ENCODE measurements at regions not wholly inside any gene's neighbourhood (a gene's known extent, or its start where the extent isn't known, plus 50 kb on each side); places are given as distances from the start of the nearest gene placed in this dataset.

DNA sequence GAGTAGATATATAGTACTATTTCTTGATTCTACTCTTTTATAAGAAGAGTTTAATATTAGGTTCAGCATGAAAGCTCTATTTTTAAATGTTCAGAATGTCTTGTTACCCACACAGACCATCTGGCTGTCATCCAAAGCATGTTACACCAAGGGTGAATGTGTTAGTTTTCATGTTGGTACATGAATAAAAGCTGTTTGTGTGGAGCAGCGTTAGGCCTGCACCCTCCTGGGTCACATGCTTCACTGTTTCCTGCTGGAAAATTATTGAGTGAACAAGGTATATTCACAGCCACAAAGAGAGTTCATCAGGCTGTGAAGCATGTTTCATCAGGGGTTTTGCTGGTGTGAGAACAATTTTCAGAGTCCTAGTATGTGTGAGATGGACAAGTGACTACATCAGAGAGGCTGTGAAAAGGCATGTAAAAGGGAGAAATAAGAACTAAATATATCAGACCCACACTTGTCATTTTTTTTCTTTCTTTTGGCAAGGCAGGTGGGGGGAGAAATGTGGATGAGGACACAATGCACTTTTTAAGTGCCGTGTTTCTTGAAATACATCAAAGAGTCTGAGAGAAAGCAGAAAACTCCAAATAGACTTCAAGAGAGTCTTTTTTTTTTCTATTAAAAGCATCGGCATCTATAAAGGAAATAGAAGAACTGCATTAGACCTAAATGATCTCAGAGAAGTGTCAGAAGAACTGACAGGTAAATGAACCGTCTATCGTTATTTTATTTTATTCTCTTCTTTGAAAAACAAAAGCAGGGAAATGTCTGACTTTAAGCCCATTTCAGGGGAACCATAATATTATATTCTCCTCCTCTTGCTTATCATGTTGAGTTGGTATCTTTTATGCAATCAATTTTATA, 2429.7 kb downstream of the PCDH7 start:
- no peak for DNase-seq (ENCODE audit: low read depth)

DNA sequence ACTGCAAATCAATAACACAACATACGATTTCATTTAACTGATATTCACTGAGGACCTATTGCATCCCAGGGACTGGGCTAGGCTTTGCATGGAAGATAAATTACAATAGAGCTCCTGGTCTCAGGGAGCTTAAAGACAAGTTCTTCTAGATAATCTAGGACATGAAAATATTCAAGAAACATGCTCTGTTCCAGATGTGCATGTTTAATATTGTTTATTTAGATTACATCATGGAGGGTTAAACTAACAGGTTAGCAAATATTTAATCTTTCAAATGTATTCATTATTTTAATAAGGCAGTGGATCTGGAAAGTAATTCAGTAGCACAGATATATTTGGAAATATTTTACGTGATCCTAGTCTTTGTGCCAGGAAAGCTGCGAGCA, 2430.3 kb downstream of the PCDH7 start:
- DNase-seq (ENCODE audit: low read depth) = no peak

DNA sequence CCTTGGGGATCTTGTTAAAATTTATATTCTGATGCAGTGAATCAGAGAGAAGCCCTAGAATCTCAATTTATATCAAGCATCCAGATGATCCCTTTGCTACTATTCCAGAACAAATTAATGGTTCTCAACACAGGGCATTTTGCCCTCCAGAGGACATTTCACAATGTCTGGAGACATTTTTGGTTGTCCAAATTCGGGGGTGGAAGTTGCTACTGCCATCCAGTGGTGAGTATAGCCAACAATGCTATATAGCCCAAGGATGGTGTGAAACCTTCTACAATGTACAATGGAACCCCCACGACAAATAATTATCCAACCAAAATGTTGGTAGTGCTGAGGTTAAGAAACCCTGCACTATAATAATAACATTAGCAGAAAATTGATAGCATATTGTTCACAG, 2440.0 kb downstream of the PCDH7 start:
- peak; percentile 3 for DNase-seq (ENCODE audit: low read depth)

DNA sequence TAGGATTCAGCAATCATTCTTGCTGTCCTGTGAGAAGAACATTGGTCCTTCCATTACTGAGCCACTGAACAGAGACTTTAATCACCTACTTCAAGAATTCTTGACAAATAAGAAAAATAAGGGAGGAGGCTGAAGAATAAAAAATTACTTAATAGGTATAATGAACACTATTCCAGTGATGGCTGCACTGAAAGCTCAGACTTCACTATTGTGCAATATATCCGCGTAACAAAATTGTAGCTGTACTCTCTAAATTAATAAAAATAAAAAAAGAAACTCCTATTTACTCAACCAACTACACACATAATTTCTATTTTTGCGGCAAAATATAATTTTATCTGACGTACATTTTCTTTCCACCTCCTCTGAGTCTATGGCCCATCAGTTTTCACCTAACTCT, 2441.0 kb downstream of the PCDH7 start:
- DNase-seq (ENCODE audit: low read depth) = no peak

DNA sequence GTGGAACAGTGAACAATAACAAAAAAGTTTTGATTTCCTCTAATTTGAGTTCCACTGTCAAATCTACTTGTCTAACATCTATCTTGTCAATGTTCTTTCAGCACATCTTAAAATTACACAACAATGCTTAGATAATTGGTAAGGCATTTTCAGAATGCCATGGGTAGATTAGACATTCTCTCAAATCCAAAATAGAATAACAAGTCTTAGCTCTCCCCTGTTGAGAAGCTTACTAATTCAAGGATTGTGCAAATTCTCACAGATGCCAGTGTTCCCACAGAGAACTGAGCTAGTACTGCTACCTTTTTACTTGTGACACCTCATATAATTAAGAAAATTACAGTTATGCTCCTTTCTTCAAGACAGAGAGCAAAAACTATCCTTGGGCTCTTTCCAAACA, 2442.0 kb downstream of the PCDH7 start:
- DNase-seq (ENCODE audit: low read depth) = no peak

DNA sequence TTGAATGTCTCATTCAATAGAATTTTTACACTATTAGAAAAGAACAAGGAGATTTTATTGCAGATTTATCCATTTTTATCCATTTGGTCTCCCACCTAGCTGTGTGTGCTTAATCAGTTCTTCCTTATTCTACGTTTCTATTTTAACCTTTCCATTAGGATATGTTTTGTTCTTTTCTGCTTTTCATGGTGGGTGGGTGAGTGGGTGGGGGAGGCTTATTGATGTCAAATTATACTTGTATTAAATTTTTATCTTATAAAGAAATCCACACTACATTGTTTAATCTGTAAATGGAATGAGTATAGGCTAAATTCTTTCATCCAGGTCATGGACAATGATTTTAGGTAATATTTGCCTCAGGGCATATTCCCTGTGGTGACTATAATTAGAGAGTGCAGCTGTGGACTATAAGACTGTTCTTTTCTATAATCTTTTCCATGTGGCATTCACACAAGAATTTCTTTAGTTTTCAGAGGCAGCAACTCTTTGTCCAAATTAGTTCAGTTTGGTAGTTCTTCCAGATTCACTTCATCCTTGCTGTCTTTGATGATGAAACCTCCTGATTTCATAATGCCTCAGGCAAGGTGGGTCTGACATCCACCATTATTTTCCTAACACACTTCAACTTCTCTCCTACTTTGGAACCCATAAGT, 2451.8 kb downstream of the PCDH7 start:
- DNase-seq (ENCODE audit: low read depth) = no peak

DNA sequence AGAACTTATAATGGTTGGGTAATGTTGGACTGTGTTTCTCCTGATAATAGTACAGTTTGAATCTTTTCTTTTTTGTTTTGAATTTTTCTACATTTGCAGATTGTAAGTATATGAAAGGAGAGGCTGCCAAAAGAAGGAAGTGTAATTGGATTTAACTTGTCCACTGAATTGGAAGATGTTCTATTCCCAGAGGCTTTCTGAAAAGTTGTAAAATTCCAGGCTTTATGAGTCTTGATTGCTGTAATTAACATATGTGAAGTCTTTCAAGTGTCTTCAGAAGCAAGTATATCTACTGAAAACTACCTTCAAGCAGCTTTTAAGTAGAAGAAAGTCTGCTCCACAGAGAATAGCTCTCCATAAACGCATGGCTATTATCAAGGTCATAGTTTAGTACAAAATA, 2456.4 kb downstream of the PCDH7 start:
- DNase-seq (ENCODE audit: low read depth) = no peak

DNA sequence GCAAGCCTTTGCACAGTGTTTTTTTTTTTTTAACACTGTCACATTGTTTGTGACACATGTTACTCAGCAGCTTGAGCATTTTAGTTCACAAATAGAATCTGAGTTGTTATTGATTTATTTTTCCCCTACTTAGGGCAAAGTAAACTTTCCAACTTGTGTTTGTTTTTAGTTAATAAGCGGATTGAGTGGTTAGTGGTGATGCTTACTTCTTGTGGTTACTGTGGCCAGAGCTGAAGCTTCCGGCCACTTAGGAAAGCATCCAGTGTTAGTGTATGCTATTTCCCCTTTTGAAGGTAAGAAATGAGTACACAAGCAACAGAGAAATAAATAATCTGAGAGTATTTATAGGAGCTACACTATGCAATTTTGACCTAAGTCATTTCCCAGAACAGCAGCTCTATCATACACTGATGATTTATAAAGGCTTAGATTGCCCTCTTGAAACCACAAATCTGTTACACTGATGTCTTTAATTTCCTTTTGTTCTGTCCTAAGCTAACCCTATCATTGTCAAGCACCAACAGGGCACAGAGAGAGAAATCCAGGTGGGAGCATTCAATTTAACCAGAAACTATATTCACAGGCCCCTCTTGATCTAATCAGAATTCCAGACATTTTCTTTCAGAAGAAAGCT, 2464.6 kb downstream of the PCDH7 start:
- DNase-seq (ENCODE audit: low read depth) = no peak

DNA sequence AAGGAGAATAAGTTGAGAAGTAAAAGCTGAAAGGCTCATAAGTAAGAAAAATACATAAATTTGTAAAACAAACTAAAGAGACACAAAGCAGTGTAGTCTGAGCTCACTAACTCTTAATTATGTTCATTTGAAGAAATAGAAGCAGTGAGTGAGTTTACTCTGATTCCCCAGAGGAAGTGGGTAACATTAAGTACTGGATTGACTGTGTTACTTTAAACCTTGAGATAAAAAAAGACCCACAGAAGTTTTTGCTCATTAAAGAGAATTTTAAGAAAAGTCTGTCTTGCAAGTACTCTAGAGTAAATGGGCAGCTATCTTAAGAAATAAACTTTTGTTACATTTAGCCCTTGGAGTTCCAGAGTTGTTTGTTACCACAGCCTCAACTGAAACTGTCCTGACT, 2466.9 kb downstream of the PCDH7 start:
- no peak for DNase-seq (ENCODE audit: low read depth)

DNA sequence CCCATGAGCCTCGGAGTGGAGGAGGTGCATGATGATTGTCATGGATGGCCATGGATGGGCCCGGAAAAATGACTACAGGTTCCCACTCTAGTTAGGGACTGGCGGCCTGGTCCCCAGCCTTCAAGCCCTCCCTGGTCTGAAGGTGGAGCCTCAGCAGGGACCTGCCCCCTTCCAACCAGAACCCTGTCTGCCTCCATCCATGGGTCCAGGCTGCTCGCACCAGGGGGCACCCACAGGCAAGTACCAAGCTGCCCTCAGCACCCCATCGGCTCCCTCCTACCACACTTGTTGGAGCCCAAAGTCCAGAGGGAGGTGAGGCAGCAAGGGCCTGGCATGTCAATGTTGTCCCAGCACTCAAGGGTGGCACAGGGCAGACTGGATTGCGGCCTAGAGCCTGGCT, 2468.6 kb downstream of the PCDH7 start:
- no peak for DNase-seq (ENCODE audit: low read depth)

DNA sequence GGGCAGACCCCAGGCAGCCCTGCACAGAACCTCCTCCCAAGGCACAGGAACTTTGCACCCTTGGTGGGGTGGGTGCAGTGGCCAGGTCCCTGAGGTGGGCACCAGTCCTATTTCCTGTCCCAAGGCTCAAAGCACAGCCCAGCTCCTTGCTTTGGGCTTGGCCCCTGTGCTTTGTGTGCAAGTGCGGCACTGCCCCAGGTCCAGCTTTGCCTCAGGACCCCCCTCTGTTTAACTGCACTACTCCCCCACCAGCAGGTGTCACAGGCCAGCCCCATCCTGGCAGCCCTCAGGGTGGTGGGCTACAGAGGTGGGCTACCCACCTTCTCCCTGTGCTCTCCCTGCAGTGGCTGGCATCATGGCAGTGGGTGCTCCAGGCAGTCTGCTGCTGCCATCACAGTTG, 2469.0 kb downstream of the PCDH7 start:
- DNase-seq (ENCODE audit: low read depth) = no peak

DNA sequence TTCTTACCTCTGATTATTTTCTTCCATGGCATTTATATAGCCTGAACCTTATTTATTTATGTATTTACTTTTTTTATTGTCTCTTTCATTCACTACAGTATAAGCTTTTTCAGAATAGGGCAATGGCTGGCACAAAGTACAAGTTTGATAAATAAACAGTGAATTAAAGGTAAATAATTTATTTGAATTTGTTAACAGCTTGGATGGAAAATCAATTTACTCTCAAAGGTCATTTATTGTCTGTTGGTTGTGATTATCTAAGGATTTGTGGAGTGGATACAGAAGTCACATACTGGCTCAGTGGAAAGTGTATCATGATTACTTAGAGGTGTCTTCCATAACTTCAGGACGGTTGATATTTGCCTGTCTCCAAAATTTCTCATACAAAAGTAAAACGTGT, 2472.9 kb downstream of the PCDH7 start:
- no peak for DNase-seq (ENCODE audit: low read depth)

DNA sequence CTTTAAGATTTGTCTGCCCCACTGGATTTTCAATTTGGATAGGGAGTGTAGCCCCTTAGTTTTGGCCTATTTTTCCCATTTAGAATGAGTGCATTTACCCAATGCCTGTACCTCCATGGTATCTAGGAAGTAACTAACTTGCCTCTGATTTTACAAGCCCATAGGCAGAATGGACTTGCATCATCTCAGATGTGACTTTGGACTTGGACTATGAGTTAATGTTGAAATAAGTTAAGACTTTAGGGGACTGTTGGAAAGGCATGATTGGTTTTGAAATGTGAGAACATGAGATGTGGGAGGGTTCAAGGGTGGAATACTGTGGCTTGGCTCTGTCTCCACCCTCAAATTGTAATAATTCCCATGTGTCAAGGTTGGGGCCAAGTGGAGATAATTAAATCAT, 2480.2 kb downstream of the PCDH7 start:
- DNase-seq (ENCODE audit: low read depth) = no peak

DNA sequence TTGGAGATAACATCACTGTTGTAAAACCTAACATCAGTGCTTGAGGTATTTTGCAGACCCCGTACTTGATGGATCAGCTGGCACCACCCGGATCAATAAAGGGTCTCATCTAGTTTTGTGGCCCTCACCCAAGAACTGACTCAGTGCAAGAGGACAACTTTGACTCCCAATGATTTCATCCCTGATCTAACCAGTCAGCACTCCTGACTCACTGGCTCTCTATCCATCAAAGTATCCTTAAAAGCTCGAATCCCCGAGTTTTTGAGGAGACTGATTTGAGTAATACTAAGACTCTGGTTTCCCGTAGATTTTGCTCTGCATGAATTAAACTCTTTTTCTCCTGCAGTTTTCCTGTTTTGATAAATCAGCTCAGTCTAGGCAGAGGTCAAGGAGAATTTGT, 2498.1 kb downstream of the PCDH7 start:
- no peak for DNase-seq (ENCODE audit: low read depth)

DNA sequence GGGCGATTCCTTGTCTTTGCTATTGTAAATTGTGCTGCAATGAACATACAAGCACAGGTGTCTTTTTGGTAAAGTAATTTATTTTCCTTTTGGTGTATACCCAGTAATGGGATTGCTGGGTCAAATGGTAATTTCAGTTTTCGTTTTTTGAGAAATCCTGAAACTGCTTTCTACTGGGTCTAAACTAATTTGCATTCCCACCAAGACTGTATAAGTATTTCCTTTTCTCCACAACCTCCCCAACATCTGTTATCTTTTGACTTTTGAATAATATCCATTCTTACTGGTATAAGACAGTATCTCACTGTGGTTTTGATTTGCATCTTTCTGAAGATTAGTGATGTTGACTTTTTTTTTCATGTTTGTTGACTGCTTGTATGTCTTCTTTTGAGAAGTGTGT, 2506.0 kb downstream of the PCDH7 start:
- no peak for DNase-seq (ENCODE audit: low read depth)

DNA sequence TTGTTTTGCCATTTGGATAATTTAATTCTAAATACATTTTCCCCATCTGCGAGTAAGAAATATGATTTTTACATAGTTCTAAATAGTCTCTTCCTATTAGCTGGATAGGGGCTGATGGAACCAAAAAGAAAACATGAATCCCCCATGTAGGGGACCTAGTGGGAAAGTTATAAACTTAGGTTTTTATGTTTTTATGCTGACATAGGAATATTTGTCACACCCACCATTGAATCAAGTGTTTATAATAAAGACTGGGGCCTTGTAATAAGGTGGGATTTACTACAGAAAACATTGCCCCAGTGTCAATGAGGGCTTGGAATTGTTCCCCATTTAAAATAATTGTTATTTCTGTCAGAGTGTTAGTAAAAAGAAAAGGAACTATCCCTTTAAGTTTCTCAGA, 2506.6 kb downstream of the PCDH7 start:
- no peak for DNase-seq (ENCODE audit: low read depth)

DNA sequence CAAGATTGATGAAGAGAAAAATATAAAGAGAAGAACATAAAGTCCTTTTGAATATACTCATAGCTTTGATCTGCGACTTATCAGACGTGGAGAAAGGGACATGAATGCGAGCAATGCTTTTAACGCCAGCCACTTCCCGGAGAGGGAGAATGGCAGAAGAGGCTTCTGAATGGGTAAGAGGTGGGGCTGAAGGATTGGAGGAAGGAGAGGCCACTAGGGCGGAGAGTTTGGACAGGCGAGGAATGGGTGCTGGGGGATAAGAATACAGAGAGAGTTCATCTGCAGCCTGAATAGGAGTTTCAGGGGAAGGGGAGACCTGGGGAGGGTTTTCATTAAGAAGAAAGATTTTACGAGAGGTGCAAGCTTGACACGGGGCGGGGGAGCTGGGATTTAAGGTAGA, 2534.9 kb downstream of the PCDH7 start:
- no peak for DNase-seq (ENCODE audit: low read depth)

DNA sequence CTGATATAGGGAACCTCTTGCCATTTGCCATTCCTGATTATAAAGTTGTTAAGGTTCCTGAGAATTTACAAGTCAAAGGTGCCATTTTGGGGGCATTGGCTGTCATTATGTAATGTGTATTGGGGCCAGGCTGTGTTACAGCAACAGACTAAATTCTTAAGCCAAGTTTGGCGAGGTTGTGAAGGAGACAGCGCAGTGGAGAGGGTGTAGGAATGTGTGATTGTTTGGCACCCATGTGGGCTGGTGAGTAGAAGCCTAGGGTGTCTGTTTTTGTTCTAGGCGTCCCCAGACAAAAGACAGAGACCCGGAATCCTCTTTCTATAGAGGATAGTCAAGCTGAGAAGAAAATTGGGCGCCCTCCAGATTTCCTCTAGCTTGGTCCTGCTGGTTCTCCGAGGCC, 2535.3 kb downstream of the PCDH7 start:
- no peak for DNase-seq (ENCODE audit: low read depth)

DNA sequence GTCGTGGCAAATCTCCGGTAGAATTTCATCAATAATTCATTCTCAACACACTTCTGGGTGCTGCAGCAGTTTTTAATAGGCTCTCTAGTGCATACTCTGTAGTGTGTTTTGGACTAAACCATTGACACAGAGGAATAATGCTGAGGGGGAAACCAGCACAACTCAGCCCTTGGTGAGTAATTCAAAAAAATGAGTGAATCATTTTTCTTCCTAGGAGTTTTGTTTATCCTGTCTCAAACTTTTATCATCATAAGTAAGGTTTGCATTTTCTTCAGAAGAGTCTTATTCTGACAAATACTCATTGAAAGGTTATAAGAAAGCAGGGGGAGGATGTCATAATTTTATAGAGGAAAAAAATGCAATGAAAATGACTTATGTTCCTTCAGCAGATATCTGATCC, 2542.7 kb downstream of the PCDH7 start:
- no peak for DNase-seq (ENCODE audit: low read depth)

DNA sequence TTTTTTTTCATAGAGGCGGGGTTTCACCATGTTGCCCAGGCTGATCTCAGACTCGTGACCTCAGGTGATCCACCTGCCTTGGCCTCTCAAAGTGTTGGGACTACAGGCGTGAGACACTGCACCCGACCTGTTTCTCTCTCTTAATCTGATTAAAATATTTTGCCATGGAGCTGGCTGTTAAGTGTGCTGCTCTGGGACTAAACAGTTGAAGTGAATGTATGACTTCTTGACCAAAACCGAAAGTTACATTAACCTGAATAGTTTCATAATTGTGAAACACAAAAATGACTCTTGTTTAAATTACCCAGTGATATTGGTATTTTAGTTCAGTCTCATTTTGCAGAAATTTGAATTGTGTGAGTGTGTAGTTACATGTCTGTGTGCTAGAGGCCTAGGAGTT, 2548.6 kb downstream of the PCDH7 start:
- no peak for DNase-seq (ENCODE audit: low read depth)

DNA sequence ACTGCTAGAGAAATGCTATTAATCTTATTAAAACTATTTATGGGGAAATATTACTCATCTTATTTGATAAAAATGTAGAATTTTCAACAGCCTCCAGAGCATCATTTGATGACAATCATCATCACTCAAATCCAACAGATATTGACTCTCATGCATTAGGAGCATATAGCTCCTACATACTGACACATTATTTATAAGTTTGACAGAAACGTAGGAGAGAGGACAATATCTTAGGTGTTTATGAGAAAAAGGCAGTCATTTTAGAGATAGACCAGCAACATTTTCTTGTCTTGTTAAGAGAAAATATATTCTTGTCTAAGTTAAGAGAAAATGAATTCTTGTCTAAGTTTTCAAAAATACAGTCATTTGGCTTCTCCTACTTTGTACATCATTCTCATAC, 2550.2 kb downstream of the PCDH7 start:
- no peak for DNase-seq (ENCODE audit: low read depth)

DNA sequence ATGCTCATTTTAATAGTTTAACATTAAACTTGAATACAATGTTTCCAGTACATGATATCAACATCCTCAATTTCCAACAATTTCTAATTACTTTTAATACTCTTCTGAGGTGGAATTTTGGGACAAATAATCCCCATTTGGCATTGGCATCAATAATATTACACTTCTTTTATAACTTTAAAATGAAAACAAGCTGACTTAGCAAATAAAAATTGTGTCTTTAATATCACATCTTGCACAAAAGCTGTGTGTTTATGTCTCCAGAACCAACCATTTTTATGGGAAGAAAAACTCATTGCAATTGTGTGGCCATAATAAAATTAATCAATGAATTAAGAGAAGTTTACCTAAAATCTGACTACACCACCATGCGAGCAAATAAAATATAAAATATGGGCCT, 2552.6 kb downstream of the PCDH7 start:
- DNase-seq (ENCODE audit: low read depth) = no peak

DNA sequence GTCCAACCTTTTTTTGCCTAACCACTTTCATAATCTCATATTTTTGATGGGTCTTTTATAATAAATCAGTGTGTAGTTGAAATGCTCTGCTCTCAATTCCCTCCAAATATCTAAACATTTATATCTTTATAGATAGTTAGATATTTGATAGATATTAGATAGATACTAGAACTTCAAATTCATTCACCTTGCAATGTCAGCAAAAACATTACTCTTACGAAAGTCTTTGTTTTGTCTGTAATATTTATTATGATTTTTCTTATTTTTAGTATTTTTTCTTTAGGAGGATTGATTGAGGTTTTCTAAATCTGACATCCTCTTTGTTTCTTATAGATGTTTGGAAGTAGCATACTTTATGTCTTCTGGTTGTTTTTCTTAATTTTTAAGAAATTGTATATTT, 2563.6 kb downstream of the PCDH7 start:
- DNase-seq (ENCODE audit: low read depth) = no peak

Measured in renal cortical epithelial cell (primary cell).